HG03039 (cell line): ENCODE measurements at regions not wholly inside any gene's neighbourhood (a gene's known extent, or its start where the extent isn't known, plus 50 kb on each side); places are given as distances from the start of the nearest gene placed in this dataset.

Source experiments
- ATAC-seq: cut with Tn5 transposase; IDR thresholded peaks from one replicate; pipeline ENCODE4 v1.9.1; 2021; ENCODE audit warnings: mild to moderate bottlenecking, moderate library complexity; ENCODE audit not compliant: unreplicated experiment

GRCh38 chr3:127356381-127356780 is 68.5 kb upstream of the PRR20G start:
- no peak for ATAC-seq

- ATAC-seq, result no peak
Observed at GRCh38 chr3:127354761-127355160, 66.9 kb upstream of the PRR20G start.

- ATAC-seq, result no peak
Observed at GRCh38 chr3:127352612-127353011, 64.8 kb upstream of the PRR20G start.

GRCh38 chr3:127351775-127352350 is 64.0 kb upstream of the PRR20G start:
- no peak for ATAC-seq

GRCh38 chr3:127351321-127351720 is 63.5 kb upstream of the PRR20G start:
- ATAC-seq, result no peak

- no peak for ATAC-seq
Observed at GRCh38 chr3:127350172-127351050, 62.6 kb upstream of the PRR20G start.

GRCh38 chr3:127349501-127350171 is 61.8 kb upstream of the PRR20G start:
- no peak for ATAC-seq

- no peak for ATAC-seq
Observed at GRCh38 chr3:127342735-127343134, 54.9 kb upstream of the PRR20G start.

- ATAC-seq, result no peak
Observed at GRCh38 chr3:127339928-127340861, 52.3 kb upstream of the PRR20G start.

GRCh38 chr3:127339016-127339415 is 51.2 kb upstream of the PRR20G start:
- no peak for ATAC-seq

GRCh38 chr3:127337911-127338531 is 50.2 kb upstream of the PRR20G start:
- no peak for ATAC-seq
